ENCODE measurements at regions not wholly inside any gene's neighbourhood (a gene's known extent, or its start where the extent isn't known, plus 50 kb on each side); places are given as distances from the start of the nearest gene placed in this dataset.

- DNase-seq (ENCODE audit: low spot score) (no peak), ATAC-seq (ENCODE audit: low FRiP score) (no peak)
- TF ChIP-seq CTCF (IDR thresholded peaks at IDR 0.05): no peak
Observed at GRCh38 chr17:53012364-53012763, 810.4 kb upstream of the KIF2B start.

GRCh38 chr17:53006006-53006405 is 816.7 kb upstream of the KIF2B start:
- ATAC-seq (ENCODE audit: low FRiP score) (no peak), DNase-seq (ENCODE audit: low spot score) (no peak)
- no peak for TF ChIP-seq CTCF (IDR thresholded peaks at IDR 0.05)

- ATAC-seq (ENCODE audit: low FRiP score) (no peak), DNase-seq (ENCODE audit: low spot score) (no peak)
- TF ChIP-seq CTCF (IDR thresholded peaks at IDR 0.05): no peak
Observed at GRCh38 chr17:53004902-53005301, 817.8 kb upstream of the KIF2B start.

- ATAC-seq (ENCODE audit: low FRiP score): no peak
- no peak for TF ChIP-seq CTCF (IDR thresholded peaks at IDR 0.05)
- no peak for DNase-seq (ENCODE audit: low spot score)
Observed at GRCh38 chr17:52995881-52996280, 826.8 kb upstream of the KIF2B start.

- no peak for ATAC-seq (ENCODE audit: low FRiP score)
- TF ChIP-seq CTCF (IDR thresholded peaks at IDR 0.05): no peak
- DNase-seq (ENCODE audit: low spot score): no peak
Observed at GRCh38 chr17:52995147-52995546, 827.6 kb upstream of the KIF2B start.

GRCh38 chr17:52986056-52986662 is 827.6 kb upstream of the CA10 start:
- TF ChIP-seq CTCF (IDR thresholded peaks at IDR 0.05): no peak
- peak; percentile 57 for ATAC-seq (ENCODE audit: low FRiP score)
- DNase-seq (ENCODE audit: low spot score): no peak

GRCh38 chr17:52982331-52982730 is 823.8 kb upstream of the CA10 start:
- DNase-seq (ENCODE audit: low spot score): no peak
- no peak for TF ChIP-seq CTCF (IDR thresholded peaks at IDR 0.05)
- ATAC-seq (ENCODE audit: low FRiP score): no peak
